ENCODE measurements at regions not wholly inside any gene's neighbourhood (a gene's known extent, or its start where the extent isn't known, plus 50 kb on each side); places are given as distances from the start of the nearest gene placed in this dataset.

DNA sequence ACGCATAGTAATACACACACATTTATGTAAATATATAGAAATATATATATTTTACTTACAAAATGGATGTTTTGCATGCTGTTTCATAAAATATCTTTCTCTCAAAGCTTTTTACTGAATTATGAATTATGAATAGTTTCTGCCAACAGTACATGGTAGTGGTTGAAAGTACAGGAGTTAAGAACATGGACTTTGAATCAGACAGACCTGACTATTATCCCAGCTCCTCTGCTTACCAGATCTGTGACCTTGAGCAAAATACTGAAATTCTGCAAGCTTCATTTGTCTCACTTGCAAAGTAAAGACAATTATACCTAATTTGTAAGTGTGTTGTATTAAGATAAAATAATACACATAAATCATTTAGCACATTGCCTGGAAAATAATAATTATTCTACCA, 459.5 kb downstream of the EPM2A start (continued):
- TF ChIP-seq EP300 (IDR thresholded peaks at IDR 0.05; ENCODE audit: low read depth in 2 of 2, low read length in 2 of 2) (peak in 1 of 2 experiments; percentile 53; a peak in 1 of 4 replicates), EP300 (CRISPR knock-in tag; IDR thresholded peaks at IDR 0.05; ENCODE audit: borderline replicate concordance) (no peak), ZBTB1 (CRISPR knock-in tag; IDR thresholded peaks at IDR 0.05; ENCODE audit: borderline replicate concordance) (no peak), HNRNPL (IDR thresholded peaks at IDR 0.05; ENCODE audit: low read depth, low read length) (no peak), SIX4 (CRISPR knock-in tag; IDR thresholded peaks at IDR 0.05) (no peak), ZBTB37 (CRISPR knock-in tag; IDR thresholded peaks at IDR 0.05) (no peak), HNF4A (CRISPR knock-in tag; IDR thresholded peaks at IDR 0.05) (peak; percentile 85), ZNF547 (CRISPR knock-in tag; IDR thresholded peaks at IDR 0.05) (no peak), MEF2D (CRISPR knock-in tag; IDR thresholded peaks at IDR 0.05) (no peak), ZNF564 (CRISPR knock-in tag; IDR thresholded peaks at IDR 0.05) (no peak), CHD4 (IDR thresholded peaks at IDR 0.05; ENCODE audit: borderline replicate concordance, low read length) (no peak), NFAT5 (CRISPR knock-in tag; IDR thresholded peaks at IDR 0.05) (no peak), KLF15 (CRISPR knock-in tag; IDR thresholded peaks at IDR 0.05; ENCODE audit: borderline replicate concordance) (no peak), ZNF879 (CRISPR knock-in tag; IDR thresholded peaks at IDR 0.05) (no peak), ZFP1 (CRISPR knock-in tag; IDR thresholded peaks at IDR 0.05) (no peak), TSC22D2 (CRISPR knock-in tag; IDR thresholded peaks at IDR 0.05; ENCODE audit: borderline replicate concordance) (no peak), SALL1 (CRISPR knock-in tag; IDR thresholded peaks at IDR 0.05) (peak; percentile 48; the same call in 1 of the 2 replicates), HNF4G (IDR thresholded peaks at IDR 0.05; ENCODE audit: borderline replicate concordance, low read depth, low read length) (peak; percentile 53; the same call in 1 of the 2 replicates), HNF4G (CRISPR knock-in tag; IDR thresholded peaks at IDR 0.05; ENCODE audit: borderline replicate concordance, low read depth) (no peak), FOSL2 (CRISPR knock-in tag; IDR thresholded peaks at IDR 0.05) (no peak), ISL2 (CRISPR knock-in tag; IDR thresholded peaks at IDR 0.05) (no peak), ATF2 (CRISPR knock-in tag; IDR thresholded peaks at IDR 0.05) (no peak)
- TF ChIP-seq, protein P1, sequence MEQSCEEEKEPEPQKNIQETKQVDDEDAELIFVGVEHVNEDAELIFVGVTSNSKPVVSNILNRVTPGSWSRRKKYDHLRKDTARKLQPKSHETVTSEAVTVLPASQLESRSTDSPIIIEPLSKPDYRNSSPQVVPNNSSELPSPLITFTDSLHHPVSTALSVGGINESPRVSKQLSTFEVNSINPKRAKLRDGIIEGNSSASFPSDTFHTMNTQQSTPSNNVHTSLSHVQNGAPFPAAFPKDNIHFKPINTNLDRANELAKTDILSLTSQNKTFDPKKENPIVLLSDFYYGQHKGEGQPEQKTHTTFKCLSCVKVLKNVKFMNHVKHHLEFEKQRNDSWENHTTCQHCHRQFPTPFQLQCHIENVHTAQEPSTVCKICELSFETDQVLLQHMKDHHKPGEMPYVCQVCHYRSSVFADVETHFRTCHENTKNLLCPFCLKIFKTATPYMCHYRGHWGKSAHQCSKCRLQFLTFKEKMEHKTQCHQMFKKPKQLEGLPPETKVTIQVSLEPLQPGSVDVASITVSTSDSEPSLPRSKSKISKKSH (CRISPR knock-in tag; IDR thresholded peaks at IDR 0.05; ENCODE audit: borderline replicate concordance) = no peak

All from HepG2 (cell line).